Right renal pelvis (tissue), 4 donors: ENCODE measurements at regions not wholly inside any gene's neighbourhood (a gene's known extent, or its start where the extent isn't known, plus 50 kb on each side); places are given as distances from the start of the nearest gene placed in this dataset.

Source experiments
- DNase-seq, 4 donors: peaks; one replicate each; pipeline ENCODE4 v3.0.0-alpha.2; 2013; ENCODE audit warnings: low read depth in 4 of 4, low spot score in 3 of 4, missing footprints in 1 of 4

DNA sequence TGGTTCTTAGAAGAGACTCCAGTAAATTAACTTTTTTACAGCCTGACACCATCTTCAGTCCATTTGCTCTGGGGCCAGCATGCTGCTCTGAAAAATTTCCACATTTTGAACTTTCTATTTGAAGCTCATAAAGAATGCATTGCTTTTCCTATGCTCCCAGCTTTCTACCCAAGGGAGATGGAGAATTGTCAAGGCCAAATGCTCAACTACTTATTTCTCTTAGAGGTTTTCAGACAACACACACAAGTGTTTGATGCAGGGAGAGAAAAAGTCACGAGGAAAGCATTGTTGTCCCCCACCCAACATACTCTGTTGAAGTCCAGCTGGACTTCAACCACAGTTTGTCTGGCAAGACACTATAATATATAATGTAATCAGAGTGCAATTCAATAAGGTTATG lies 100.3 kb upstream of the CADPS start:
- DNase-seq: no peak

DNA sequence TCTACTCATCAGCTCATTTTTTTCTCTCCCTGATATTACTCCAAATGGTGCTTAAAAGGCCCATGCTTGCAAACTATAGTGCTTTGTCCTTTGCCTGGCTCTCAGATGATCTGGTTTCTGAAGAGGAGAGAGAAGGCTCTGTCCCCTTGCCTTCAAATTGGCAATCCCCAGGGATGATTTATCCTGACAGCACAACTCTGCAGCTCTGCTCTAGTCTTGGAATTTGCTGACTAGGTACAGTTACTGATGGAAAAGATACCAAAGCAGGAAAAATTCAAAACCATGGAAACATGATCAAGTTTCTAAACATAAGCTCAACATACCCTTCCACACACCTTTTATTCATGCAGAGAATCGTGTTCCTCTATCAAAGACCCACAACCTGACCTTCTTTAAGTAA lies 106.7 kb upstream of the CADPS start:
- no peak for DNase-seq

DNA sequence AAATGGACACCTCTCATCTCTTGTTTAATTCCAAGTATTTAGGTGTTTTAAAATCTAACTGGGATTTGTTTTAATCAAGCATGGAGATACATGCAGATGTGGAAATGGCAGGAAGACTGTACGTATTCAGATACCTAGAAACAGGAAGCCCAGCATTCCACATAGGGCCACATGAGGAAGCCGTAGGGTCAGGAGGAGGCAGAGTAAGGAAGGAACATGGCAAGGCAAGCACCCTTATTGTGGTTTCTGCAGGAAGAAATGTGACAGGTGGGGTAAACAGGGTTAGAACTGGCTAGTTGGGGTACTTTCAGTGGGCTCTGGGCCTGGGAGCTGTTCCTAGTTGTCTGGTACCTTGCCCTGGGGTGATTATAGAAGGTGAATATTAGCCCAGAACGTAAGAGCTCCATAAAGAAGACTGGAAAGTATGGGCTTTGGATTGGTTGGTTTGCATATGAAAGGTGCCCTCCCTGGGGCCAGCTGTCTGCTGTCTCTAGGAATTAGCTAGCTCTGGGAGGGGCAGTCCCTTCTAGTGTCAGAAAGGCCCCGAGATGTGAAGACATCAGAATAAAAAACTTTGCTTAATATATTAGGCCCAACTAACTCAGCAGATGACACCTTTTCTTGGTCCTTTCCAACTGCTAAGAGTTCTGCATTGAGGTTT lies 107.7 kb upstream of the CADPS start:
- DNase-seq: no peak

DNA sequence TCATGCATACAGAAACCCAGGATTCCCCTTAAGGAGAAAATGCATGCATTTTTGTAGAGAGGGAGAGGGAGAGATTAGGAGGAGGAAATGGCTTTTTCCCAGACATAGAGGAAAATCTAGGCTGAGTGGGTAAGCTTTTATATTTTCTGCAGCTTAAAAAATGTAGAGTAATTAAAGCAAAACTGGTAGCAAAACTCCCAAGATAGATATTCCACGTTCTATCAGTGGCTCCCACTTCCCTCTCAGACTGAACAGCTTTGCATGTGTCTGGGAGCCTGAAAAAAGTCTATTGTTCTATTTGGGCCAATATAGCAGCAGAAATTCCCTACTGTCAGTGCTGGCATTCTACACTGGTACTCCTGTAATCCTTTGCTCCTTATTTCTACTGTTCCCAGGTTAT lies 110.8 kb upstream of the CADPS start:
- no peak for DNase-seq

DNA sequence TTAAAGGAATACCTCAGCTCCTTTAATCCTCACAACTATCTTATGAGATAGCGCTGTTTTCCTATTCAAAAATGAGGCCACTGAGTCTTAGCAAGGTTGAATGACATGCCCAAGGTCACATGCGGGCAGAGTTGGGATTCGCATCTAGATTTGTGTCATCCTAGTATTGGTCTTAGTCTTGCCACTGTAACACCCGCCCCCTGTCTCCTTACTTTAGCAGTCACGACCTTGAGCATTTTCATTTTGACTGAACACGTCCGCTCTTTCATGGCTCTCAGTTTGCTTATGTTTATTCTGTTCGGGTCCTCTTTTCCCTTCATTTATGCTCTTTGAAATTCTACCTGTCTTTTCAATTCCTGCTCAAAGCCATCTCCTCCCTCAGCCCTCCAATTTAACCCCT lies 112.5 kb upstream of the CADPS start:
- DNase-seq: no peak

DNA sequence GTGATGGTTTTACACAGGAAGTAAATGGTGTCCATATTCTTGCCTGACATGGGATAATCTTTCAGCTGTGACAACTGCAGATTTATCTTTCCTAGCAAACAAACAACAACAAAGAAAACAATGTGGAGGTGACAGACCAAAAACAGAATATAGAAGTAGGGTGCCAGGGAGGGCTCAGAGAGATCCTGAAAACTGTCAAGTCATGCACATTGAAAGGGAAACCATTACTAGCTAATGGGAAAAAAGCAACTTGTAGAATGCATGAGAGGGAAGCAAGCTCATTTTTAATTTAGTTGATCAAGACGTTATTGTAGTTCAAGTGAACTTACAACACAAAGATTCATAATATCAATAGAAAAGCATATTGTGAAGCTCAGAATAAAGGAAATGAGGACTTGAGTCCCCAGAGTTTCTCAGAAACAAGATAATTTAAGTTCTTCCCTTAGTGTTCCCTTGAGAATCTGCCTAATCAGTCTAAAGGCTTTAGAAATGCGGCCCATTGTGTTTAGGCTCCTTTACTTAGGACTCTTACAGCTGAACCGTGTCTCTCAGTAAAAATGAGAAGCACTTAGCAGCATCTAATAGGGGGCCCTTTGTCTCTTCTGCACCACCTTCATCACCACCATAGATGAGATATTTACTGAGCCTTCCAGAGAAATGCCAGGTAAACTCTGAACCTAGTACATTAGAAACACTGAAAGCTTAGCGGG lies 115.6 kb upstream of the CADPS start:
- no peak for DNase-seq

DNA sequence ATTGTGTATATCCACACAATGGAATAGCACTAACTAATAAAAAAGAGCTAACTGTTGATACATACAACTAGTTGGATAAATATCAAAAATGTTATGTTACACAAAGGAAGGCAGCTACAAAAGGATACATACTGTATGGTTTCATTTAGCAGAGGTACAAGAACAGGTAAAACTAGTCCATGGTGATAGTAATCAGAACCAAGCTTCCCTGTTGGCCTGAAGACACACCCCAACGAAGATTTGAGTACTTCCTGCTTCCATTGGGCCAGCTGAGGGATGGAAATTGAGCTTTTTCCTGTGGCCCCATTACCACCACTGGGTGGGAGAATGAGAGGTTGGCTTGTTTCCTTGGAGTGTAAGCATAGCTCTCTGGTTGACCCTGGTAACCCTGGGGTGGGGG lies 117.3 kb upstream of the CADPS start:
- no peak for DNase-seq

DNA sequence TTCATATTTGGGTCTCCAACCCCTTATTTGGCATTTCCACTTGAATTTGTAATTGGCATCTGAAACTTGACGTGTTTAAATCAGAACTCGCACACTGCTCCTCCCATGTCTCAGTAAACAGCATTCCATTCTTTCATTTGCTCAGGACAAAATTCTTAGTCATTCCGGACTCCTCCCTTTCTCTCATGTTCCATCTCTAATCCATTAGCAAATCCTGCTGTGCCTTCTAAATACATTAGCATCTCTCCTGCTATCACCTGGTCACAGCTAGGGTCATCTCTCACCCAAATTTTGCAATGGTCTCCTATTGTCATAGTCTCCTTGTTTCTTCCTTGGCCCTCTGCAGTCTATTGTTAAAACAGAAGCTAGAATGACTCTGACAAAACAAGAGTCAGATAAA lies 119.9 kb upstream of the CADPS start:
- DNase-seq: no peak

DNA sequence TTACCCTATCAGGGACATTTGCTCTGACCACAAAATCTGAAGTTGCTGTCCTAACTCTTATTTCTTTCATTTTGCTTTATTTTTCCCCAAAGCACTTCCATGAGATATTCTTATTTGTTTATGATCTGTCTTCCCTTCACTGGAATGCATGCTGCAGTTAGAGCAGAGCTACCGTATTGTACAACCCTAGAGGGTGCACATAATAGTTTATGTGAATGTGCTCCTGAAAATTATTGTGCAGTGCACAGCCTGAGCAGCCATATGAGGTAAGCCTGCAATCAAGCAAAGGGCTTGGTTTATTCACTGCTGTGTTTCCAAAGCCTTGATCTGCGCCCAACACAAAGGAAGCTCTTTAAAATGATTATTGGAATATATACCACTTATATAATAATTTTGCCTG lies 120.3 kb upstream of the CADPS start:
- DNase-seq: no peak

DNA sequence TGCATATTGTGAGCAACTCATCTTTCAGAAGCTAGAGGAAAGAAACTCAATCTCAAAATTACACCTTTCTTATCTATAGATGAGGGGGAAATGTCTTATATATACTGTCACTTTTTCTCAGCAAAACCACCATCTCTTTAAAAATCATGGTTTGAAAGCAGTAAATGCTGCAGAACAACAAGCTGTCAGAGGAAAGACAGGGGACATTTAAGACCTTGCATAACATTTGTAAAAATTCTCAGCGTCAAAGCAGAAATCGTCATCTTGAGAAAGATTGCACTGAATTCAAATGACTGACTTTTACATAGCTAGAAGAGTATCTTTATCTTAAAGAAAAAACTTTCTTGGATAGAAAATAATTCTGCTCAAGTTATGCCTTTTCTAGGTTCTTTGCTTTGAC lies 122.2 kb upstream of the CADPS start:
- no peak for DNase-seq

DNA sequence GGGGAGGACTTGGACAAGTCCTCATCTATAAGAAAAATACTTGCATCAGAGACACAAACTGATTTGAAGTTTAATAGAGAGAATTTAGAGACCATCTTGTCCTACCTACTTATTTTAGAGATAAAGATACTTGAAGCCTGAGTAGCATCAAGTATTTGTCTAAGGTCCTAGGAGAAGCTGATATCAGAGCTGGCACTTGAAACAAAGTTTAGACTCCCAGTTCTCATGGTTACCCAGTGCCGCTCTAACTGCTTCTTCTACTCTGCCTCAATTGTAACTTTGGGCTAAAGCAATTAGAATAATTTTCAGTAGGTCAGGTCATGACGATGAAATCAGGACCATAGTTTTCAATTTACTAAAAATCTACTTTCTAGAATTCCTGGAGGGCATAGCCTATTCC lies 123.9 kb upstream of the CADPS start:
- DNase-seq: no peak

DNA sequence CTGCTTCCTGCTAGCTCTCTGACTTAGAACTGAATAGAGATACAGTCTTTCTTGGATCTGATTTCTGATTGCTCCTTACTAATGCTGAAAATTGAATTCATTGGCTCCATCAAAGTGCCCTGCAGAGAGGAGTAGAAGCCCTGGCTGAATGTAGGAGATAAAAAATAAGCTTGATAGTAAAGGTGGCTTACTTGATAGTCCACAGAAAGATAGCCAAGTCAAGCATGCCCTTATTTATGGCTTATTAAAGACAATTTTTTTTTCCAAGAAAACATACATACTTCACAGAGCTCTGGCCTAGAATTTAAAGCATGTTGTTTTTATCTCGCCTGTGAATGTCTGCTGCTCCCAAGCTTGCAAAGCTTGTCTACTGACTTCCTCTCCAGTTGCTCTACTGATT lies 124.6 kb upstream of the CADPS start:
- DNase-seq: no peak

DNA sequence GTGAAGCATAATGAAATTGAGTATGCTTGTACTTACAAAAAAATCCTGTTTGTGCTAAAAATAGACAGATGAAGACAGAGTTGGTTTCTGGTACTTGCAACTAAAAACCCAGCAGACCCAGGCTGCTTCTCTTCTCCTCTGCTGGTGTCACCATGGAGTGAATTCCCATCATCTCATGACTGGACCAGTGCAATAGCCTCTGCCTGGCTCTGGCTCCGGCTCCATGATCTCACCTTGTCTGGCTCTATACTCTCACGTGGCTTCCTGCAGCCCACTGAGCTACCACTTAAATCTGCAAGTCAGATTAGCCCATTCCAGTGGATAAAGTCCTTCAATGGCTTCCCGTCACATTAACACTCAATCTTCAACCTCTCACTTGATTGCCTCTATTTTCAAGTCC lies 129.2 kb upstream of the CADPS start:
- DNase-seq: no peak

DNA sequence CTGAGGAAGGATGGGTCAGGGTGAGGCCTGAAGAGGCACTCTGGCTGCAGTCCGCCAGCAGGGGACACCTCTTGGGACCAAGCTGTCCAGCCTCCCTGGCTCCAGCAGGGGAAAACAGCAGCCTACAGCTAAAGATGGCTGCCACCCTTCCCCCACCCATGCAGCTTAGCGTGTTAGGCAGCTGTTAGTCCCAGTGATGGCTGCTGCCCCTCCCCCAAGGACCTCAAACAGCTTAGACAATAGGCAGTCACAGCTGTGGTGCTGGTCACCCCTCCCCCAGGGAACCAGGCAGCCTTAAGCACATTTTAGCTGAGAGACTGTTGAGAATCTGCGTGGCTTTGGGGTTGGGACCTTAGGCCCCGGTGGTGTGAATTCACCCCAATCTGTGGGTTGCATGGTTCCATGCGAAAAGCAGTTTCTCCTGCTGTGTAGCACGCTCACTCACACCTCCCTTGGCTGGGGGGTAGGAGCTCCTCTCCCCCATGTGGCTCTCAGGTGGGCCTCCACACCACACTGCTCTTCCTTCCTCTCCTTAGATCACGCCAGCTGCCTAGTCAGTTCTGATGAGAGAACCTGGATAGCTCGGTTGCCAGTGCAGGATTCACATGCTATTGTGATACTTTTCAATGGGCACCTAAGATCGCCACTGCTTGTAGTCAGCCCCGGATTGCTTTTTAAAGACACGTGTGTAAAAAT lies 140.5 kb upstream of the CADPS start:
- DNase-seq: no peak

DNA sequence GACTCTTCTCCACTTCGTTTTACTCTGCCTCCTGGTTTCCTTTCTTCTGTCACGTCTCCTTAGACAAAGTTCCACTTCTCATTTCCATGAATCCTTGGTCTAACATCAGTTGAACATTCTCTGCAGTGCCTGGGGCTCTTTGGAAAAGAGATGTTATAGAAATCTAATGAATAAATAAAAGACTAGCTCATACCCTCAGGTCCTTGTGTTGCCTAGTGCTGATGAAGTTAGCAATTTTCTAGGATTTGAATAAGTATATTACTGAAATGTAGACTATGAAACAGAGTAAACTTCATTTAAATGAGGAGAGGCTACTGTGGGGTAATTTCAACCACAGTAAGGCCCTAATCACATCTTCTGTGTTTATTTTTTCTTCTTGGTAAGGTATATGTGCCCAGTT lies 146.9 kb upstream of the CADPS start:
- DNase-seq: no peak

DNA sequence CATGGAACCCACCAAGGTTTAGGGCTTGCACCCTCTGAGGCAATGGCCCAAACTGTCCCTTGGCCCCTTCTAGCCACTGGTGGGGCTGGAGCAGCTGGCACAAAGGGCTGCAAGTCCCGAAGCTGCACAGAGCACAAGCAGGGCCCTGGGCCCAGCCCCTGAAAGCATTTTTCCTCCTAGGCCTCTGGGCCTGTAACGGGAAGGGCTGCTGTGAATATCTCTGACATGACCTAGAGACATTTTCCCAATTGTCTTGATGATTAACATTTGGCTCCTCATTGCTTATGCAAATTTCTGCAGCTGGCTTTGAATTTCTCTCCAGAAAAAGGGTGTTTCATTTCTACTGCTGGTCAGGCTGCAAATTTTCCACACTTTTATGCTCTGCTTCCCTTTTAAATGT lies 151.5 kb upstream of the CADPS start:
- no peak for DNase-seq

DNA sequence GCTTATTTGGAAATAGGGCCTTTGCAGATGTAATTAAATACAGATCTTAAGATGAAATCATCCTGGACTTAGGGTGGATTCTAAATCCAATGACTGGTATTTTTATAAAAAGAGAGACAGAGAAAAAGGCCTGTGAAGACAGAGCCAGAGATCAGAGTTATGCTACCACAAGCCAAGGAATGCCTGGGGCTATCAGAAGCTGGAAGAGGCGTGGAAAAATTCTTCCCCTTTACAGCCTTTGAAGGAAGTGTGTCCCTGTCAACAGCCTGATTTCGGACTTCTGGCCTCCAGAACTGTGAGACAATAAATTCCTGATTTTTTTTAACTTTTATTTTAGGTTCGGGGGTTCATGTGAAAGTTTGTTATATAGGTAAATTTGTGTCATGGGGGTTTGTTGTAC lies 154.1 kb upstream of the CADPS start:
- DNase-seq: no peak

DNA sequence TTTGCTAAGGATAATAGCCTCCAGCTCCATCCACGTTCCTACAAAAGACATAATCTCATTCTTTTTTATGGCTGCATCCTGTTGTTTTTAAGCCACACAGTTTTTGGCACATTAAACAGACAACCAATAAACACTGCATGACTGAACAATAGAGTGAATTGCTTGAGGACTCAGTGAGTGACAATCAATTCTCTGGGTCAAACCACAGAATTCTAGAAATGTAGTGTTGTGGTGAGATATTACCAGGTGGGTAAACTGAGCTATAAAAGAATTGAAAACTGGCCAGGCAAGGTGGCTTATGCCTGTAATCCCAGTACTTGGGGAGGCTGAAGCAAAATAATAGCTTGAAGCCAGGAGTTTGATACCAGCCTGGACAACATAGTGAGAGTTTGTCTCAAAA lies 154.7 kb upstream of the CADPS start:
- DNase-seq: no peak

DNA sequence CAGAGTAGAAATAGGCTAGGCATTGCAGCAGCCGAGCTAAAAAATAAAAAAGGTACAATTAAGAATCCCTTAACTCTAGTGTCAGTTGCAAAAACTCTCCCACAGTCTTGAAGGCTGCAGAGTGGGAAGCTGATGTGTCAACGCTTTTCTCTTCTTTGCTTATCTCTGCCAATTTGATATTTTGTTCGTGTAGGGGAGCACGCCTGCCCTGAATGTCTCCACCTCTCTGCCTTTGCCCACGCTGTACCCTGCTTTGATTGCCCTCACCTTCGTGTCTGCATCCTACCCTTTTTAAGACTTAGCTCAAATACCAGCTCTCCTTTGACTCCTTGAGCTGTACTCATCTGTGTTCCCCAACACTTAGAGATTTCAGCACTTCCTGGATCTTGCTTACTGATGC lies 155.4 kb upstream of the CADPS start:
- no peak for DNase-seq

DNA sequence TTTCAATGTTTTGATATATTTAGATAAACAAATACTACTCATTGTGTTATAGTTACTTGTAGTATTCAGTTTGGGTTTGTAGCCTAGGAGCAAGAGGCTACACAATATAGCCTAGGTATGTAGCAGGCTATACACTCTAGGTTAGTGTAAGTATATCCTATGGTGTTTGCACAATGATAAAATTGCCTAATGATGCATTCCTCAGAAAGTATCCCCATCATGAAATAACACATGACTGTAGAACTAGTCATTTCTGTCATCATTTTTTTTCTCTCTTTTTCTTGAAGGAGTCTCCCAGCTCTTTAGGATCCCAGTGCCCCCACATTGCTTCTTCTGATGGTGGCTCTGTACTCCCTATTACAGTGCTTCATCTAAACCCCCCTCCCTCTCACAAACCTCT lies 157.7 kb upstream of the CADPS start:
- DNase-seq: no peak

DNA sequence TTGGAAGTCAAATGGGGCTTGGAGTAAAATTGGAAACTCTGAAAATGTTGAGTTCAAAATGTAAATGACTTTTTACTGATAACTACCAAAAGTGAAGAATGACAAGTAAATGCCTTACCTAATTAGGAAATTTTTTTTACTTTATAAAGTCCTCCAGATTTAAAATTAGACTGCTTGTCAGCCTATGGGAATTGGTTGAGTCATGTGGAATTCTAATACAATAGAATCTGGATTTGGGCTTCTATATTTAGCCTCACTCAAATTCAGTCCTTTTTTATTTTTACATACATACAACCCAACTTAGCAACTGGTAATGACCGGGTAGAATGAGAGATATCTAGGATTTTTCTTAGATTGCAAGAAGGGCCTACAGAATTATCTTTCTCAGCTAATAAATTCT lies 158.9 kb upstream of the CADPS start:
- no peak for DNase-seq

DNA sequence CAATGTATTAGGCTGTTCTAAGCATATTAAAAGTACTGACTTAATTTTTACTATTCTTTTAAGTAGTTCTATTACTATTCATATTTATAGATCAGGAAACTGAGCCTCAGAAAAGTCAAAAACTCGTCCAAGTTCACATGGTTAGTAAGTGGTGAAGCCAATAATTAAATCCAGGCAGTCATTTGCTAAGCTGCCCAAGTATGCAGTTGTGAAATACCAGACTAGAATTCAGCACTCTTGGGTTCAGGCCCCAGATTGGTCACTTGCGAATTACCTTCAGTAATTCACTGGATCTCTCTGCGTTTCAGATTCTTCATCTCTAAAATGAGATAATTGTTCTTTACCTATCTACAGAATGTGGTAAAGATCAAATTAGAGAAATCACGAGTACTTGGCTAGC lies 161.9 kb upstream of the CADPS start:
- no peak for DNase-seq
